BE2C (cell line): ENCODE measurements at regions not wholly inside any gene's neighbourhood (a gene's known extent, or its start where the extent isn't known, plus 50 kb on each side); places are given as distances from the start of the nearest gene placed in this dataset.

Source experiments
- DNase-seq: peaks from one replicate; pipeline ENCODE4 v3.0.0-alpha.2; 2020
- H3K27me3 ChIP-seq: fragments of 250-450 bp; sonication (Bioruptor Pico); 2 replicates; pipeline ENCODE4 v1.5.1; 2020; ENCODE audit warnings: mild to moderate bottlenecking
- H3K36me3 ChIP-seq: fragments of 250-450 bp; sonication (Bioruptor Pico); 2 replicates; pipeline ENCODE4 v1.5.1; 2020; ENCODE audit warnings: mild to moderate bottlenecking
- H3K4me1 ChIP-seq: fragments of 250-450 bp; sonication (Bioruptor Pico); 2 replicates; pipeline ENCODE4 v1.5.1; 2020
- H3K4me3 ChIP-seq: 2 replicates; pipeline ENCODE4 v1.5.1; 2011; ENCODE audit warnings: low read depth, low read length
- H3K9me3 ChIP-seq: fragments of 250-450 bp; sonication (Bioruptor Pico); 2 replicates; pipeline ENCODE4 v1.5.1; 2020
- CTCF ChIP-seq: IDR thresholded peaks from 2 replicates; pipeline ENCODE4 v1.5.1; 2012; ENCODE audit warnings: mild to moderate bottlenecking, low read depth, low read length

- Histone ChIP-seq H3K4me3 (no peak overlapping the region), H3K9me3 (no peaks in the 10 kb centered on the region), H3K4me1 (no peaks in the 10 kb centered on the region), H3K27me3 (0 out of 2 replicates have a peak, but pooled peaks cover under 1% of the 10 kb centered on the region), H3K36me3 (no peaks in the 10 kb centered on the region)
- DNase-seq = no peak
- TF ChIP-seq CTCF = no peak
Measured at GRCh38 chr12:19644571-19644970, 205.3 kb downstream of the AEBP2 start.

DNA sequence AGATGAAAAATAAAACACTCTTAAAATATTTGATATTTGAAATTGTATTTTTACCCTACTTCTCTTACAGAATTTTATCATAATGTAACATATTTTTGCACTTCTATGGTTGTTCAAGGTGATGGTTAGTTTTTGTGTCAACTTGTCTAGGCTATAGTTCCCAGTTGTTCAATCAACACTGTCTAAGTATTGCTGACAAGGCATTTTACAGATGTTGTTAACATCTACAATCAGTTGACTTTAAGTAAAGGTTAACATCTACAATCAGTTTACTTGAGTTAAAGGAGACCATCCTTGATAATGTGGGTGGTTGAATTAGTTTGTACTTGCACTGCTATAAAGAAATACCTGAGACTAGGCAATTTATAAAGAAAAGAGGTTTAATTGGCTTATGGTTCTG, 206.5 kb downstream of the AEBP2 start:
- no peak overlapping the region for H3K4me3 ChIP-seq
- TF ChIP-seq CTCF = no peak
- DNase-seq = no peak
- no peaks in the 10 kb centered on the region for H3K4me1 ChIP-seq
- no peaks in the 10 kb centered on the region for H3K9me3 ChIP-seq
- H3K36me3 ChIP-seq = no peaks in the 10 kb centered on the region
- no peaks in the 10 kb centered on the region for H3K27me3 ChIP-seq

DNA sequence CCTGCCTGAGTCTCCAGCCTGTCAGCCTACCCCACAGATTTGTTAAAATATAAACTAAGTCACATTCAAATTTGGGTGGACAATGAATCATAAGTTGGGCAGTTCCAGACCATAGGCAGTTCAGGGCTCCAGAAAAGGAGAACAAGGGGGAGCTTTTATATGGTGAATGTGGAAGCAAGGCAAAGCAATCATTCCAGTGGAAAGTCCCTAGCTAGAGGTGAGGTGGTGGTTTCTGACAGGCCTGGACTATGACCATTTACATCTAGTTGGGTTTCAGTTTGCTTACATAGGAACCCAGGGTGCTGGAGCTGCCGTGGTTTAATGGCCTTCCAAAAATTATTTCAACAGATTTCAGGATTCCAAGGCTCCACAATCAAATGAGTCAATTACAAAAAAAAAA, 207.3 kb downstream of the AEBP2 start:
- no peak for TF ChIP-seq CTCF
- DNase-seq = no peak
- no peak overlapping the region for H3K4me3 ChIP-seq
- H3K36me3 ChIP-seq = no peaks in the 10 kb centered on the region
- no peaks in the 10 kb centered on the region for H3K27me3 ChIP-seq
- no peaks in the 10 kb centered on the region for H3K9me3 ChIP-seq
- H3K4me1 ChIP-seq = no peaks in the 10 kb centered on the region

DNA sequence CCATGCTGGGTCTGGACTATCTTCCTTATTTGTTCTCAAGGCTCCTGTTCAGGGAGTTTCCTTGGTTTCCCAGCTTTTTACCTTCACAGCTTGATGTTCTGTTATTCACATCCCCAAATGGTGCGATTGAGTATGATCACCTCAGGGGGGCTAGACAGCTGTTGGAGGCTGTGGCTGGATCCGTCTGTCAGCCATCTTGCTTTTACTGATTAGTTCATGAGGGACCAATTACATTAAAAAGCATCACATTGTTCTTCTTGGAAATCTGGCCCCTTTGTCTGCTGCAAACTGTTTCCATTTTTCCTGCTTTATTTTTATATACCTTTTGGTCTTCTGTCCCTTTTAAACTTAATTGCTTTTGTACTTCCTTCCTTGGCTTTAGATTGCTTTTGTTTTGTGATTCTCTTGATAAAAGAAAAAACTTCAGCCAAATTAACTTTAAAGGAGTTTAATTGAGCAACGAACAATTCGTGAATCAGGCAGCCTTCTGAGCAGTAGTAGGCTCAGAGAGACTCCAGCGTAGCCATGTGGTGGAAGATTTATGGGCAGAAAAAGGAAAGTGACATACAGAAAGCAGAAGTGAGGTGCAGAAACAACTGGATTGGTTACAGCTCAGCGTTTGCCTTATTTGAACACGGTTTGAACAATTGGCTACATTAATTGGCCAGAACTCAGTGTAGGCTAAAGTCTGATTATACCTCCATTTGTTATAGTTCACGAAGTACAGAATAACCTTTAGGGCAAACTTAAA, 208.7 kb downstream of the AEBP2 start:
- DNase-seq = no peak
- TF ChIP-seq CTCF = no peak
- no peaks in the 10 kb centered on the region for H3K36me3 ChIP-seq
- no peaks in the 10 kb centered on the region for H3K27me3 ChIP-seq
- H3K9me3 ChIP-seq = no peaks in the 10 kb centered on the region
- no peak overlapping the region for H3K4me3 ChIP-seq
- H3K4me1 ChIP-seq = no peaks in the 10 kb centered on the region

- H3K4me3 ChIP-seq = no peak overlapping the region
- no peaks in the 10 kb centered on the region for H3K9me3 ChIP-seq
- no peak for TF ChIP-seq CTCF
- no peaks in the 10 kb centered on the region for H3K27me3 ChIP-seq
- H3K36me3 ChIP-seq = no peaks in the 10 kb centered on the region
- no peaks in the 10 kb centered on the region for H3K4me1 ChIP-seq
- DNase-seq = no peak
Measured at GRCh38 chr12:19648591-19648990, 209.3 kb downstream of the AEBP2 start.

GRCh38 chr12:19652386-19652785, 213.1 kb downstream of the AEBP2 start:
- no peaks in the 10 kb centered on the region for H3K36me3 ChIP-seq
- H3K4me3 ChIP-seq = no peak overlapping the region
- TF ChIP-seq CTCF = no peak
- no peaks in the 10 kb centered on the region for H3K27me3 ChIP-seq
- no peak for DNase-seq
- no peaks in the 10 kb centered on the region for H3K4me1 ChIP-seq
- H3K9me3 ChIP-seq = no peaks in the 10 kb centered on the region
